GM21786 (cell line): ENCODE measurements at regions not wholly inside any gene's neighbourhood (a gene's known extent, or its start where the extent isn't known, plus 50 kb on each side); places are given as distances from the start of the nearest gene placed in this dataset.
"Not testable (repeated sequence)": the region's sequence is repeated elsewhere in the genome, so short reads cannot be mapped to it uniquely, and the experiment has no call there.

Source experiments
- ATAC-seq: cut with Tn5 transposase; IDR thresholded peaks from one replicate; pipeline ENCODE4 v1.9.1; 2021; ENCODE audit not compliant: unreplicated experiment

- ATAC-seq, result no peak
Observed at GRCh38 chr11:39462506-39462905, 1996.9 kb downstream of the LRRC4C start.

GRCh38 chr11:39461066-39461465 is 1998.4 kb downstream of the LRRC4C start:
- no peak for ATAC-seq

- no peak for ATAC-seq
Observed at GRCh38 chr11:39459606-39460005, 1999.8 kb downstream of the LRRC4C start.

GRCh38 chr11:39458481-39458880 is 2001.0 kb downstream of the LRRC4C start:
- no peak for ATAC-seq

GRCh38 chr11:39443424-39444022 is 2015.9 kb downstream of the LRRC4C start:
- ATAC-seq, result no peak

- ATAC-seq, result no peak
Observed at GRCh38 chr11:39442177-39442576, 2017.3 kb downstream of the LRRC4C start.

GRCh38 chr11:39435641-39436040 is 2023.8 kb downstream of the LRRC4C start:
- ATAC-seq, result no peak

- ATAC-seq, result no peak
Observed at GRCh38 chr11:39434466-39434865, 2025.0 kb downstream of the LRRC4C start.

- ATAC-seq, result no peak
Observed at GRCh38 chr11:39432929-39433328, 2026.5 kb downstream of the LRRC4C start.

GRCh38 chr11:39425226-39425625 is 2034.2 kb downstream of the LRRC4C start:
- ATAC-seq, result no peak

- no peak for ATAC-seq
Observed at GRCh38 chr11:39412117-39412516, 2047.3 kb downstream of the LRRC4C start.

- ATAC-seq, result no peak
Observed at GRCh38 chr11:39385911-39386310, 2073.5 kb downstream of the LRRC4C start.

- no peak for ATAC-seq
Observed at GRCh38 chr11:39374963-39375698, 2084.3 kb downstream of the LRRC4C start.

- no peak for ATAC-seq
Observed at GRCh38 chr11:39367534-39367933, 2091.9 kb downstream of the LRRC4C start.

- no peak for ATAC-seq
Observed at GRCh38 chr11:39365809-39366436, 2093.5 kb downstream of the LRRC4C start.

GRCh38 chr11:39363571-39363970 is 2095.9 kb downstream of the LRRC4C start:
- ATAC-seq, result no peak

GRCh38 chr11:39361557-39361956 is 2097.9 kb downstream of the LRRC4C start:
- ATAC-seq, result no peak

- no peak for ATAC-seq
Observed at GRCh38 chr11:39345834-39346442, 2113.5 kb downstream of the LRRC4C start.

- ATAC-seq, result no peak
Observed at GRCh38 chr11:39341461-39341860, 2118.0 kb downstream of the LRRC4C start.

- ATAC-seq, result not testable (repeated sequence)
Observed at GRCh38 chr11:39333006-39333405, 2126.4 kb downstream of the LRRC4C start.

- ATAC-seq, result no peak
Observed at GRCh38 chr11:39327302-39327701, 2132.2 kb downstream of the LRRC4C start.

GRCh38 chr11:39311888-39312287 is 2147.6 kb downstream of the LRRC4C start:
- not testable (repeated sequence) for ATAC-seq
